ENCODE measurements at regions not wholly inside any gene's neighbourhood (a gene's known extent, or its start where the extent isn't known, plus 50 kb on each side); places are given as distances from the start of the nearest gene placed in this dataset.

DNA sequence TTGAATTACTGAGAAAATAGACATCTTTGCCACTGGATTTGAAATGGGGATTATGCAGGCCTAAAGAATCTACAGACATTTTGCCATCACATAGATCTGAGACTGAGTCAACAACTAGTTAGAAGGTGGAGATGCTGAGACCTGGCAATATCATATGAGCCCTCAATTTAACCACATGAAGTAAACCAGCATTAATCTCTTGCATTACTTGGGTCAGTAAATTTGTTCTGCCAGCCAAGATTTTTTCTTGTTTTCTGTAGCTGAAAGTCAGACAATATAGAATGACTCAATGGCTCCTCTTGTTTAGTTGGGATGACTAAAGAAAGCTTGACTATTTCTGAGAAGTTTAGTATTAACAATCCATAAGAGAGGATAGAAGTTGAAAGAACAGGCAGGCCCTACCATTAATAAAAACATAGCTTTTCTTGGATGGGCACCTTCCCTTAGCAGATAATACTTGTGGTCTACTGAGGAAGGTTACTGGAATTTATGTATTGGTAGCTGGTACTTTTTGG, 396.7 kb upstream of the SORCS1 start:
- H3K4me1 ChIP-seq (ENCODE audit: low read depth, poor library complexity, severe bottlenecking), result no peaks in the 10 kb centered on the region
- H4K20me1 ChIP-seq (ENCODE audit: insufficient read depth), result no peaks in the 10 kb centered on the region
- H2AFZ ChIP-seq (ENCODE audit: low read depth), result no peak overlapping the region
- no peaks in the 10 kb centered on the region for H3K79me2 ChIP-seq (ENCODE audit: insufficient read depth, low read depth)
- H3K36me3 ChIP-seq (ENCODE audit: insufficient read depth), result no peaks in the 10 kb centered on the region
- H3K9ac ChIP-seq, result no peak overlapping the region
- no peak overlapping the region for H3K27ac ChIP-seq
- TF ChIP-seq, protein P1, sequence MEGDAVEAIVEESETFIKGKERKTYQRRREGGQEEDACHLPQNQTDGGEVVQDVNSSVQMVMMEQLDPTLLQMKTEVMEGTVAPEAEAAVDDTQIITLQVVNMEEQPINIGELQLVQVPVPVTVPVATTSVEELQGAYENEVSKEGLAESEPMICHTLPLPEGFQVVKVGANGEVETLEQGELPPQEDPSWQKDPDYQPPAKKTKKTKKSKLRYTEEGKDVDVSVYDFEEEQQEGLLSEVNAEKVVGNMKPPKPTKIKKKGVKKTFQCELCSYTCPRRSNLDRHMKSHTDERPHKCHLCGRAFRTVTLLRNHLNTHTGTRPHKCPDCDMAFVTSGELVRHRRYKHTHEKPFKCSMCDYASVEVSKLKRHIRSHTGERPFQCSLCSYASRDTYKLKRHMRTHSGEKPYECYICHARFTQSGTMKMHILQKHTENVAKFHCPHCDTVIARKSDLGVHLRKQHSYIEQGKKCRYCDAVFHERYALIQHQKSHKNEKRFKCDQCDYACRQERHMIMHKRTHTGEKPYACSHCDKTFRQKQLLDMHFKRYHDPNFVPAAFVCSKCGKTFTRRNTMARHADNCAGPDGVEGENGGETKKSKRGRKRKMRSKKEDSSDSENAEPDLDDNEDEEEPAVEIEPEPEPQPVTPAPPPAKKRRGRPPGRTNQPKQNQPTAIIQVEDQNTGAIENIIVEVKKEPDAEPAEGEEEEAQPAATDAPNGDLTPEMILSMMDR (conservative IDR thresholded peaks at IDR 0.05; ENCODE audit: low read depth, low read length), result no peak
- no peak overlapping the region for H3K4me3 ChIP-seq (IDR thresholded peaks at IDR 0.05; ENCODE audit: insufficient read depth, low read depth, low read length)
- no peak overlapping the region for H3K4me2 ChIP-seq
- H3K27me3 ChIP-seq (ENCODE audit: insufficient read depth, low read depth), result no peaks in the 10 kb centered on the region

DNA sequence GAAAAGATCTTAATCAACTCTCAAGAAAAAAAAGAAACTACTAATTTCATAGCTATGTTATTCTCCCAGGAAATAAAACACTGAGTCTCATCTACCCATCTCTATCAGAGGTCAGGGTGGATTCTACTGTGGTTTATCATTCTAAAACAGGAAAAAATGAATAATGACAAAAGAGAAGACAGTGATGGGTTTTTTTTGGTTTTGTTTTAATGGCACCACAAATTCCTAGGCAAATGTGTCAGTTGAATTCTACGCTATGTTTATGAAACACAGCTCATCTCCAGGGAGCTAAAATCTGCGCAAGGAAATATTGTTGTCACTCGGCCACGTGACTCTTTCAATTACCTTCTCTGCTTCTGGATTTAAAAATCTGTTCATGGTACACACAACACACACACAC, 393.4 kb upstream of the SORCS1 start:
- TF ChIP-seq, protein P1 (conservative IDR thresholded peaks at IDR 0.05; ENCODE audit: low read depth, low read length), result no peak
- no peak overlapping the region for H3K27ac ChIP-seq

DNA sequence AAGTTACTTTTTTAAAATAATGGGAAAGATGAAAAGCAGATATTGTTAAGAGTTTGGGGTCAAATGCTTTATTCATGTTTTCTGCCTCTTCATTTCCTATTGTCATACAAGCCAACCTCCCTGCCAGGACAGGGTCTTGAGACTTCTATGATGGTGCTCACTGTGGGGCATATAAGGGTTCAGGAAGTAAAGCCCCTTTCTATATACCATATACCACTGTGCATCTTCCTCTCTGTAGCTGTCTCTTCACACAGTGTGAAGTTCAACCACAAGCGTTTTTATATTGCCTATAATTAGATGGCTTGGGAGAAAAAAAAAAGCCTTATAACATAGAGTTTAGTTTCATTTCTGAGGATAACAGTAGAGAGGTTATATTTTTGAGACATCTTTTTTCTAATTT, 389.8 kb upstream of the SORCS1 start:
- no peak overlapping the region for H3K4me3 ChIP-seq (IDR thresholded peaks at IDR 0.05; ENCODE audit: insufficient read depth, low read depth, low read length)
- H3K9ac ChIP-seq, result no peak overlapping the region
- no peaks in the 10 kb centered on the region for H3K4me1 ChIP-seq (ENCODE audit: low read depth, poor library complexity, severe bottlenecking)
- no peaks in the 10 kb centered on the region for H4K20me1 ChIP-seq (ENCODE audit: insufficient read depth)
- no peaks in the 10 kb centered on the region for H3K27me3 ChIP-seq (ENCODE audit: insufficient read depth, low read depth)
- H3K4me2 ChIP-seq, result no peak overlapping the region
- TF ChIP-seq, protein P1 (conservative IDR thresholded peaks at IDR 0.05; ENCODE audit: low read depth, low read length), result no peak
- no peak overlapping the region for H2AFZ ChIP-seq (ENCODE audit: low read depth)
- H3K27ac ChIP-seq, result no peak overlapping the region
- no peaks in the 10 kb centered on the region for H3K36me3 ChIP-seq (ENCODE audit: insufficient read depth)
- H3K79me2 ChIP-seq (ENCODE audit: insufficient read depth, low read depth), result no peaks in the 10 kb centered on the region

More for the DNA sequence above, 393.4 kb upstream of the SORCS1 start:
- Histone ChIP-seq H3K4me2 (no peak overlapping the region), H3K4me3 (IDR thresholded peaks at IDR 0.05; ENCODE audit: insufficient read depth, low read depth, low read length) (no peak overlapping the region), H4K20me1 (ENCODE audit: insufficient read depth) (no peaks in the 10 kb centered on the region), H3K27me3 (ENCODE audit: insufficient read depth, low read depth) (no peaks in the 10 kb centered on the region), H3K4me1 (ENCODE audit: low read depth, poor library complexity, severe bottlenecking) (no peaks in the 10 kb centered on the region), H3K9ac (no peak overlapping the region), H2AFZ (ENCODE audit: low read depth) (no peak overlapping the region), H3K79me2 (ENCODE audit: insufficient read depth, low read depth) (no peaks in the 10 kb centered on the region), H3K36me3 (ENCODE audit: insufficient read depth) (no peaks in the 10 kb centered on the region)

DNA sequence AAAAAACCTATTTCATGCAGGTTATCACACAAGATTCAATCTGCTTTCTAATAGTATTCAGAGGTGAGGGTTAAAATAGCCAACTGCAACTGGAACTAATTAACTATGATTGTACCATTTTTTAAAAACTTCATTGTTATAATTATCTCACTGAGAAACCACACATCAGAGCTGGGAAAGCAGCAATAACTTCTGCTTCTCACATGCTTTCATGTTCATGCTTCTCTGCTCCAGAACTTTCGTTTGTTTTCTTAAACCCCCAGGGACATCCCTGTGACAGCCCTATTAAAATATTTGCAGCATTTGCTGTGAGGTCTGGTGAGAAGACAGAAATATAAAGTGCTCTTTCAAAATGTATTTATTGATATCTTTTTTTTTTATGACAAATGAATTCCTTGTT, 389.0 kb upstream of the SORCS1 start:
- Histone ChIP-seq H3K9ac (no peak overlapping the region), H3K27ac (no peak overlapping the region), H3K4me3 (IDR thresholded peaks at IDR 0.05; ENCODE audit: insufficient read depth, low read depth, low read length) (no peak overlapping the region), H3K4me2 (no peak overlapping the region), H3K36me3 (ENCODE audit: insufficient read depth) (no peaks in the 10 kb centered on the region), H4K20me1 (ENCODE audit: insufficient read depth) (no peaks in the 10 kb centered on the region), H3K79me2 (ENCODE audit: insufficient read depth, low read depth) (no peaks in the 10 kb centered on the region), H3K4me1 (ENCODE audit: low read depth, poor library complexity, severe bottlenecking) (no peaks in the 10 kb centered on the region), H3K27me3 (ENCODE audit: insufficient read depth, low read depth) (no peaks in the 10 kb centered on the region), H2AFZ (ENCODE audit: low read depth) (no peak overlapping the region)
- TF ChIP-seq, protein P1 (conservative IDR thresholded peaks at IDR 0.05; ENCODE audit: low read depth, low read length), result no peak

All from KMS-11 (cell line).